ENCODE measurements at regions not wholly inside any gene's neighbourhood (a gene's known extent, or its start where the extent isn't known, plus 50 kb on each side); places are given as distances from the start of the nearest gene placed in this dataset.

DNA sequence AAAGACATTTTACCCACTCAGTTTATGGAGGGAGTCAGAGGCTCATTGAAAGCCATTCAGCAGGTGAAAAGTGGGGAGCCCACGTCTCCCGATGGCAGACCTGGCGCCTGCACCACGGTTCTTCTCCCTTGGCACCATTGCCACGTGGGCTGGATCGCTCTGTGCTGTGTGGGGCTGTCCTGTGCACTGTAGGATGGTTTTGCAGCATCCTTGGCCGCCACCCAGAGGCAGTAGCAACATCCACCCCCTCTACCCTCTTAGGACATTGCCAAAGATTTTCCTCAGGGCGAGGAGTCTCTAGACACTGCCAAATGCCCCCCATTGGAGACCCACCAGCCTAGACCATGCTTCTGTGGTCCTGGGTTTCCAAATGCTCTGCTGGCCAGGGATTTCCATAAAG is 60.2 kb downstream of the SYNE3 start:
- Histone ChIP-seq H3K4me1 (ENCODE audit: control insufficient read depth, insufficient read depth, low read length) (no peaks in the 10 kb centered on the region), H3K27me3 (replicated peaks in 1 of 2; ENCODE audit: control insufficient read depth in 2 of 2, insufficient read depth in 2 of 2, low read length in 1 of 2) (no peaks in the 10 kb centered on the region), H4K20me1 (ENCODE audit: control insufficient read depth, insufficient read depth) (no peaks in the 10 kb centered on the region), H3K4me2 (ENCODE audit: control insufficient read depth, insufficient read depth) (no peak overlapping the region), H3K27ac (ENCODE audit: control insufficient read depth, insufficient read depth) (no peak overlapping the region), H3K9me3 (replicated peaks; ENCODE audit: control insufficient read depth, insufficient read depth, low read length) (no peaks in the 10 kb centered on the region), H3K36me3 (ENCODE audit: control insufficient read depth in 2 of 2, insufficient read depth in 2 of 2, low read length in 1 of 2) (peaks cover 22 to 32% of the 10 kb centered on the region in 2 experiments), H3K9ac (ENCODE audit: control insufficient read depth, insufficient read depth, low read length) (no peak overlapping the region), H2AFZ (ENCODE audit: control insufficient read depth, low read depth, low read length) (no peak overlapping the region), H3K79me2 (ENCODE audit: control insufficient read depth, insufficient read depth, low read length) (no peaks in the 10 kb centered on the region), H3K4me3 (no peak overlapping the region)
- FAIRE-seq (no peak), DNase-seq (ENCODE audit: low read depth, low spot score) (no peak), ATAC-seq (no peak)
- intact Hi-C loops (cut with micrococcal nuclease; ENCODE audit: unreplicated experiment) (no loop called here), in situ Hi-C loops (cut with MboI) (no loop called here)
- no peak for TF ChIP-seq RBBP5 (conservative IDR thresholded peaks at IDR 0.05)
- TF ChIP-seq, protein P1, sequence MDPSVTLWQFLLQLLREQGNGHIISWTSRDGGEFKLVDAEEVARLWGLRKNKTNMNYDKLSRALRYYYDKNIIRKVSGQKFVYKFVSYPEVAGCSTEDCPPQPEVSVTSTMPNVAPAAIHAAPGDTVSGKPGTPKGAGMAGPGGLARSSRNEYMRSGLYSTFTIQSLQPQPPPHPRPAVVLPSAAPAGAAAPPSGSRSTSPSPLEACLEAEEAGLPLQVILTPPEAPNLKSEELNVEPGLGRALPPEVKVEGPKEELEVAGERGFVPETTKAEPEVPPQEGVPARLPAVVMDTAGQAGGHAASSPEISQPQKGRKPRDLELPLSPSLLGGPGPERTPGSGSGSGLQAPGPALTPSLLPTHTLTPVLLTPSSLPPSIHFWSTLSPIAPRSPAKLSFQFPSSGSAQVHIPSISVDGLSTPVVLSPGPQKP (IDR thresholded peaks at IDR 0.05; ENCODE audit: low read depth, low read length) = no peak
- TF ChIP-seq SMAD1 (IDR thresholded peaks at IDR 0.05; ENCODE audit: low read depth, partially characterized antibody) = no peak
- no peak for TF ChIP-seq ZNF622 (IDR thresholded peaks at IDR 0.05)
- TF ChIP-seq POU2F2 (IDR thresholded peaks at IDR 0.05; ENCODE audit: borderline replicate concordance, low read depth, low read length) = no peak
- TF ChIP-seq ZZZ3 (IDR thresholded peaks at IDR 0.05; ENCODE audit: control insufficient read depth, insufficient read length, low read depth) = no peak
- TF ChIP-seq IKZF2 (IDR thresholded peaks at IDR 0.05) = no peak
- TF ChIP-seq KDM1A (IDR thresholded peaks at IDR 0.05; ENCODE audit: borderline replicate concordance) = no peak
- TF ChIP-seq CHD1 (IDR thresholded peaks at IDR 0.05; ENCODE audit: low read depth, low read length) = no peak
- TF ChIP-seq SP1 (IDR thresholded peaks at IDR 0.05; ENCODE audit: low read depth, low read length) = no peak
- TF ChIP-seq, protein P2, sequence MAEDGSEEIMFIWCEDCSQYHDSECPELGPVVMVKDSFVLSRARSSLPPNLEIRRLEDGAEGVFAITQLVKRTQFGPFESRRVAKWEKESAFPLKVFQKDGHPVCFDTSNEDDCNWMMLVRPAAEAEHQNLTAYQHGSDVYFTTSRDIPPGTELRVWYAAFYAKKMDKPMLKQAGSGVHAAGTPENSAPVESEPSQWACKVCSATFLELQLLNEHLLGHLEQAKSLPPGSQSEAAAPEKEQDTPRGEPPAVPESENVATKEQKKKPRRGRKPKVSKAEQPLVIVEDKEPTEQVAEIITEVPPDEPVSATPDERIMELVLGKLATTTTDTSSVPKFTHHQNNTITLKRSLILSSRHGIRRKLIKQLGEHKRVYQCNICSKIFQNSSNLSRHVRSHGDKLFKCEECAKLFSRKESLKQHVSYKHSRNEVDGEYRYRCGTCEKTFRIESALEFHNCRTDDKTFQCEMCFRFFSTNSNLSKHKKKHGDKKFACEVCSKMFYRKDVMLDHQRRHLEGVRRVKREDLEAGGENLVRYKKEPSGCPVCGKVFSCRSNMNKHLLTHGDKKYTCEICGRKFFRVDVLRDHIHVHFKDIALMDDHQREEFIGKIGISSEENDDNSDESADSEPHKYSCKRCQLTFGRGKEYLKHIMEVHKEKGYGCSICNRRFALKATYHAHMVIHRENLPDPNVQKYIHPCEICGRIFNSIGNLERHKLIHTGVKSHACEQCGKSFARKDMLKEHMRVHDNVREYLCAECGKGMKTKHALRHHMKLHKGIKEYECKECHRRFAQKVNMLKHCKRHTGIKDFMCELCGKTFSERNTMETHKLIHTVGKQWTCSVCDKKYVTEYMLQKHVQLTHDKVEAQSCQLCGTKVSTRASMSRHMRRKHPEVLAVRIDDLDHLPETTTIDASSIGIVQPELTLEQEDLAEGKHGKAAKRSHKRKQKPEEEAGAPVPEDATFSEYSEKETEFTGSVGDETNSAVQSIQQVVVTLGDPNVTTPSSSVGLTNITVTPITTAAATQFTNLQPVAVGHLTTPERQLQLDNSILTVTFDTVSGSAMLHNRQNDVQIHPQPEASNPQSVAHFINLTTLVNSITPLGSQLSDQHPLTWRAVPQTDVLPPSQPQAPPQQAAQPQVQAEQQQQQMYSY (CRISPR knock-in tag; IDR thresholded peaks at IDR 0.05) = no peak
- no peak for TF ChIP-seq PAX8 (IDR thresholded peaks at IDR 0.05)
- BruUV-seq (replicated peaks) = no TSS peak
- POLR2A ChIA-PET = interaction anchor here (0.7 kb wide), 1 partner anchor 101 kb away, joined by 3 read pairs; no protein-coding TSS in a partner anchor
- 90% methylated on average over 8 of the region's 8 CpGs for WGBS (ENCODE audit: insufficient coverage, insufficient replicate concordance, low lambda C conversion rate, missing lambda C conversion rate)
- SMC1A ChIA-PET (ENCODE audit: uncharacterized antibody, unreplicated experiment) = no interaction called here
- CTCF ChIA-PET = interaction anchor here (3.5 kb wide), 1 partner anchor 71 kb away, joined by 30 read pairs; no protein-coding TSS in a partner anchor
- RAD21 ChIA-PET (ENCODE audit: unreplicated experiment) = no interaction called here

All from GM12878 (cell line).